ENCODE measurements at regions not wholly inside any gene's neighbourhood (a gene's known extent, or its start where the extent isn't known, plus 50 kb on each side); places are given as distances from the start of the nearest gene placed in this dataset.

DNA sequence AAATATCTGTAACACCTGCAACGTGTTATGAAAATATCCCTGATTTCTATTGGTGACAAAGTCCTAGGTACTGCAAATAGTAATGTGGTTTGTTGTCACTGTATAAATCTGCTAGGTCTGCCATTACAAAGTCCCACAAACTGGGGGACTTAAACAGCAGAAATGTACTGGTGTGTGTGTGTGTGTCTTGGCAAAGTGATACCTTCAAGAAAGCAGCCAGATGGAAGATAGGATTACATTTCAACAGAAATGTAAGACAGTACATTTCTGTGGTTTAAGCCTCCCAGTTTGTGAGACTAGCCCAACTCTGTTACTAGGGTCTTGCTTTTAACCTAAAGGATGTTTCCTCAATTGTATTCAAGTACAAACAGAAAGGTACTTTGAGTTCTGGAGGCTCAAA lies 531.7 kb downstream of the NPIPA7 start:
- H3K9ac ChIP-seq (ENCODE audit: low read depth in 1 of 2, low read length in 2 of 2), result no peak overlapping the region
- no peaks in the 10 kb centered on the region for H3K9me3 ChIP-seq (ENCODE audit: control insufficient read depth in 4 of 4, low read length in 3 of 4)
- H3K4me1 ChIP-seq (ENCODE audit: control insufficient read depth in 4 of 4, insufficient read depth in 4 of 4, low read length in 3 of 4), result no peaks in the 10 kb centered on the region
- TF ChIP-seq HNF4G (IDR thresholded peaks at IDR 0.05) (no peak), JUND (IDR thresholded peaks at IDR 0.05) (no peak), GABPA (IDR thresholded peaks at IDR 0.05 in 1 of 2, conservative IDR thresholded peaks at IDR 0.05 in 1 of 2) (no peak), TAF1 (conservative IDR thresholded peaks at IDR 0.05) (no peak), FOXA1 (IDR thresholded peaks at IDR 0.05) (no peak), RXRA (IDR thresholded peaks at IDR 0.05) (no peak), EGR1 (IDR thresholded peaks at IDR 0.05; ENCODE audit: low read depth in 2 of 2) (no peak), FOXA2 (IDR thresholded peaks at IDR 0.05) (no peak)
- TF ChIP-seq, protein P1, sequence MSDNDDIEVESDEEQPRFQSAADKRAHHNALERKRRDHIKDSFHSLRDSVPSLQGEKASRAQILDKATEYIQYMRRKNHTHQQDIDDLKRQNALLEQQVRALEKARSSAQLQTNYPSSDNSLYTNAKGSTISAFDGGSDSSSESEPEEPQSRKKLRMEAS (IDR thresholded peaks at IDR 0.05), result no peak
- TF ChIP-seq, protein P2, sequence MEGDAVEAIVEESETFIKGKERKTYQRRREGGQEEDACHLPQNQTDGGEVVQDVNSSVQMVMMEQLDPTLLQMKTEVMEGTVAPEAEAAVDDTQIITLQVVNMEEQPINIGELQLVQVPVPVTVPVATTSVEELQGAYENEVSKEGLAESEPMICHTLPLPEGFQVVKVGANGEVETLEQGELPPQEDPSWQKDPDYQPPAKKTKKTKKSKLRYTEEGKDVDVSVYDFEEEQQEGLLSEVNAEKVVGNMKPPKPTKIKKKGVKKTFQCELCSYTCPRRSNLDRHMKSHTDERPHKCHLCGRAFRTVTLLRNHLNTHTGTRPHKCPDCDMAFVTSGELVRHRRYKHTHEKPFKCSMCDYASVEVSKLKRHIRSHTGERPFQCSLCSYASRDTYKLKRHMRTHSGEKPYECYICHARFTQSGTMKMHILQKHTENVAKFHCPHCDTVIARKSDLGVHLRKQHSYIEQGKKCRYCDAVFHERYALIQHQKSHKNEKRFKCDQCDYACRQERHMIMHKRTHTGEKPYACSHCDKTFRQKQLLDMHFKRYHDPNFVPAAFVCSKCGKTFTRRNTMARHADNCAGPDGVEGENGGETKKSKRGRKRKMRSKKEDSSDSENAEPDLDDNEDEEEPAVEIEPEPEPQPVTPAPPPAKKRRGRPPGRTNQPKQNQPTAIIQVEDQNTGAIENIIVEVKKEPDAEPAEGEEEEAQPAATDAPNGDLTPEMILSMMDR (IDR thresholded peaks at IDR 0.05; ENCODE audit: low read depth, low read length, missing input control), result no peak
- H3K27me3 ChIP-seq (ENCODE audit: control insufficient read depth in 4 of 4, insufficient read depth in 4 of 4, low read length in 3 of 4), result no peaks in the 10 kb centered on the region
- 65% methylated on average over 1 of the region's 1 CpG for WGBS
- no peak overlapping the region for H3K4me3 ChIP-seq (ENCODE audit: low read depth in 1 of 3, low read length in 3 of 3)
- no peaks in the 10 kb centered on the region for H3K36me3 ChIP-seq (ENCODE audit: control insufficient read depth in 4 of 4, insufficient read depth in 3 of 4, low read depth in 1 of 4, low read length in 3 of 4)
- no peak overlapping the region for H3K27ac ChIP-seq (ENCODE audit: low read depth in 1 of 2, low read length in 2 of 2)
- DNase-seq (ENCODE audit: low spot score), result no peak

DNA sequence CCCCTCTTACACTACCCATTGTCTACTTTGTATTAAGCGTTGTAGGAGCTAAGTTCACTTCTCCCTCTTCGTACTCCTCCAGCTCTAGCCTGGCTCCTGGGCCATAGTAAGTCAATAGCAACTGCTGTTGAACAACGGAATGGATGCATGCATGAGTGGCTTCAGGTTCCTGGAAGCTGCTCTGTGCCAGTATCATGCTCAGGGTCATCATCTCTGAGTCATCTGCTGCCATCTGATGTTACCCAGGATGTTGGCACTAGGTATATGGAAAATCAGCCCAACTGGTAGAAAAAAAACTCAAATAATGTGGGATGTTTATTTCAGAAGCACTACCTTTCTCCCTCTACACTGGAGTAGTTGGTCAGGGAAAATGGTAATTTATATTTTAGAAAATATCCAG lies 536.8 kb downstream of the NPIPA7 start:
- H3K27ac ChIP-seq (ENCODE audit: low read depth in 1 of 2, low read length in 2 of 2), result no peak overlapping the region
- no peaks in the 10 kb centered on the region for H3K27me3 ChIP-seq (ENCODE audit: control insufficient read depth in 4 of 4, insufficient read depth in 4 of 4, low read length in 3 of 4)
- no peaks in the 10 kb centered on the region for H3K9me3 ChIP-seq (ENCODE audit: control insufficient read depth in 4 of 4, low read length in 3 of 4)
- DNase-seq (ENCODE audit: low spot score), result no peak
- H3K36me3 ChIP-seq (ENCODE audit: control insufficient read depth in 4 of 4, insufficient read depth in 3 of 4, low read depth in 1 of 4, low read length in 3 of 4), result no peaks in the 10 kb centered on the region
- H3K4me3 ChIP-seq (ENCODE audit: low read depth in 1 of 3, low read length in 3 of 3), result no peak overlapping the region
- no peaks in the 10 kb centered on the region for H3K4me1 ChIP-seq (ENCODE audit: control insufficient read depth in 4 of 4, insufficient read depth in 4 of 4, low read length in 3 of 4)
- 74% methylated on average over 3 of the region's 3 CpGs for WGBS
- no peak for TF ChIP-seq HNF4A (conservative IDR thresholded peaks at IDR 0.05)
- TF ChIP-seq, protein P1 (IDR thresholded peaks at IDR 0.05), result no peak
- no peak for TF ChIP-seq NR2F2 (IDR thresholded peaks at IDR 0.05)
- TF ChIP-seq SP1 (IDR thresholded peaks at IDR 0.05), result no peak
- TF ChIP-seq RXRA (IDR thresholded peaks at IDR 0.05), result no peak
- TF ChIP-seq JUND (IDR thresholded peaks at IDR 0.05), result no peak
- TF ChIP-seq, protein P3, sequence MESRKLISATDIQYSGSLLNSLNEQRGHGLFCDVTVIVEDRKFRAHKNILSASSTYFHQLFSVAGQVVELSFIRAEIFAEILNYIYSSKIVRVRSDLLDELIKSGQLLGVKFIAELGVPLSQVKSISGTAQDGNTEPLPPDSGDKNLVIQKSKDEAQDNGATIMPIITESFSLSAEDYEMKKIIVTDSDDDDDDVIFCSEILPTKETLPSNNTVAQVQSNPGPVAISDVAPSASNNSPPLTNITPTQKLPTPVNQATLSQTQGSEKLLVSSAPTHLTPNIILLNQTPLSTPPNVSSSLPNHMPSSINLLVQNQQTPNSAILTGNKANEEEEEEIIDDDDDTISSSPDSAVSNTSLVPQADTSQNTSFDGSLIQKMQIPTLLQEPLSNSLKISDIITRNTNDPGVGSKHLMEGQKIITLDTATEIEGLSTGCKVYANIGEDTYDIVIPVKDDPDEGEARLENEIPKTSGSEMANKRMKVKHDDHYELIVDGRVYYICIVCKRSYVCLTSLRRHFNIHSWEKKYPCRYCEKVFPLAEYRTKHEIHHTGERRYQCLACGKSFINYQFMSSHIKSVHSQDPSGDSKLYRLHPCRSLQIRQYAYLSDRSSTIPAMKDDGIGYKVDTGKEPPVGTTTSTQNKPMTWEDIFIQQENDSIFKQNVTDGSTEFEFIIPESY (IDR thresholded peaks at IDR 0.05), result no peak
- TF ChIP-seq RAD21 (IDR thresholded peaks at IDR 0.05), result no peak
- no peak for TF ChIP-seq YY1 (IDR thresholded peaks at IDR 0.05)
- TF ChIP-seq, protein P2 (IDR thresholded peaks at IDR 0.05; ENCODE audit: low read depth, low read length, missing input control), result no peak
- TF ChIP-seq, protein P4, sequence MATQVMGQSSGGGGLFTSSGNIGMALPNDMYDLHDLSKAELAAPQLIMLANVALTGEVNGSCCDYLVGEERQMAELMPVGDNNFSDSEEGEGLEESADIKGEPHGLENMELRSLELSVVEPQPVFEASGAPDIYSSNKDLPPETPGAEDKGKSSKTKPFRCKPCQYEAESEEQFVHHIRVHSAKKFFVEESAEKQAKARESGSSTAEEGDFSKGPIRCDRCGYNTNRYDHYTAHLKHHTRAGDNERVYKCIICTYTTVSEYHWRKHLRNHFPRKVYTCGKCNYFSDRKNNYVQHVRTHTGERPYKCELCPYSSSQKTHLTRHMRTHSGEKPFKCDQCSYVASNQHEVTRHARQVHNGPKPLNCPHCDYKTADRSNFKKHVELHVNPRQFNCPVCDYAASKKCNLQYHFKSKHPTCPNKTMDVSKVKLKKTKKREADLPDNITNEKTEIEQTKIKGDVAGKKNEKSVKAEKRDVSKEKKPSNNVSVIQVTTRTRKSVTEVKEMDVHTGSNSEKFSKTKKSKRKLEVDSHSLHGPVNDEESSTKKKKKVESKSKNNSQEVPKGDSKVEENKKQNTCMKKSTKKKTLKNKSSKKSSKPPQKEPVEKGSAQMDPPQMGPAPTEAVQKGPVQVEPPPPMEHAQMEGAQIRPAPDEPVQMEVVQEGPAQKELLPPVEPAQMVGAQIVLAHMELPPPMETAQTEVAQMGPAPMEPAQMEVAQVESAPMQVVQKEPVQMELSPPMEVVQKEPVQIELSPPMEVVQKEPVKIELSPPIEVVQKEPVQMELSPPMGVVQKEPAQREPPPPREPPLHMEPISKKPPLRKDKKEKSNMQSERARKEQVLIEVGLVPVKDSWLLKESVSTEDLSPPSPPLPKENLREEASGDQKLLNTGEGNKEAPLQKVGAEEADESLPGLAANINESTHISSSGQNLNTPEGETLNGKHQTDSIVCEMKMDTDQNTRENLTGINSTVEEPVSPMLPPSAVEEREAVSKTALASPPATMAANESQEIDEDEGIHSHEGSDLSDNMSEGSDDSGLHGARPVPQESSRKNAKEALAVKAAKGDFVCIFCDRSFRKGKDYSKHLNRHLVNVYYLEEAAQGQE (IDR thresholded peaks at IDR 0.05), result no peak
- TF ChIP-seq, protein P5, sequence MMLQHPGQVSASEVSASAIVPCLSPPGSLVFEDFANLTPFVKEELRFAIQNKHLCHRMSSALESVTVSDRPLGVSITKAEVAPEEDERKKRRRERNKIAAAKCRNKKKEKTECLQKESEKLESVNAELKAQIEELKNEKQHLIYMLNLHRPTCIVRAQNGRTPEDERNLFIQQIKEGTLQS (IDR thresholded peaks at IDR 0.05), result no peak
- TF ChIP-seq HNF4G (IDR thresholded peaks at IDR 0.05), result no peak
- TF ChIP-seq FOXA1 (IDR thresholded peaks at IDR 0.05), result no peak
- TF ChIP-seq EGR1 (IDR thresholded peaks at IDR 0.05; ENCODE audit: low read depth in 2 of 2), result no peak
- TF ChIP-seq GABPA (IDR thresholded peaks at IDR 0.05 in 1 of 2, conservative IDR thresholded peaks at IDR 0.05 in 1 of 2), result no peak
- TF ChIP-seq TAF1 (conservative IDR thresholded peaks at IDR 0.05), result no peak
- TF ChIP-seq FOXA2 (IDR thresholded peaks at IDR 0.05), result no peak
- no peak overlapping the region for H3K9ac ChIP-seq (ENCODE audit: low read depth in 1 of 2, low read length in 2 of 2)

Data from liver (tissue), 8 donors.